Panc1 (cell line): ENCODE measurements at regions not wholly inside any gene's neighbourhood (a gene's known extent, or its start where the extent isn't known, plus 50 kb on each side); places are given as distances from the start of the nearest gene placed in this dataset.

ENCODE experiments used
- POLR2AphosphoS5 ChIP-seq: IDR thresholded peaks from 2 replicates; pipeline ENCODE4 v1.6.1; 2012; ENCODE audit warnings: mild to moderate bottlenecking, low read depth, low read length, moderate library complexity
- TF ChIP-seq, protein P1 (sequence below): fragments of 450-650 bp; IDR thresholded peaks from 2 replicates; pipeline ENCODE4 v1.5.1; 2017; ENCODE audit warnings: mild to moderate bottlenecking

DNA sequence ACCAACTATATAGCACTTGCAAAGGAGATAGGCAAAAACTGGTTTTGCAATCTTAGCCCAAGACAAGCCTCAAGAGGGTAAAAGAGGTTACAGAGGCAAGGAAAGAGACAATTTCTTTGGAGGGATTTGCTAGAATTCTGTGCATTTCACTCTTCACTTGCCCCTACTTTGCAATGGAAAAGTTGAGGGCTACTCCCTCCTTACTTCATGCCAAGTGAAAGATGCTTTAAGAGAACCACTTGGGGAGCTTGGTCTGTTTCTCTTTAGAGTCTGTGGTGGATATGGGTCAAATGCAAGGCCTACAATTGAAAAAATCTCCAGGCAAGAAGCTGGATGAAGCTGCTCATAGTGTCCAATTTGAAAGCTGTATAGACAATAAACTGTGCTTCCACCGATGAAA is 167.7 kb upstream of the DIO2 start:
- TF ChIP-seq, protein P1, sequence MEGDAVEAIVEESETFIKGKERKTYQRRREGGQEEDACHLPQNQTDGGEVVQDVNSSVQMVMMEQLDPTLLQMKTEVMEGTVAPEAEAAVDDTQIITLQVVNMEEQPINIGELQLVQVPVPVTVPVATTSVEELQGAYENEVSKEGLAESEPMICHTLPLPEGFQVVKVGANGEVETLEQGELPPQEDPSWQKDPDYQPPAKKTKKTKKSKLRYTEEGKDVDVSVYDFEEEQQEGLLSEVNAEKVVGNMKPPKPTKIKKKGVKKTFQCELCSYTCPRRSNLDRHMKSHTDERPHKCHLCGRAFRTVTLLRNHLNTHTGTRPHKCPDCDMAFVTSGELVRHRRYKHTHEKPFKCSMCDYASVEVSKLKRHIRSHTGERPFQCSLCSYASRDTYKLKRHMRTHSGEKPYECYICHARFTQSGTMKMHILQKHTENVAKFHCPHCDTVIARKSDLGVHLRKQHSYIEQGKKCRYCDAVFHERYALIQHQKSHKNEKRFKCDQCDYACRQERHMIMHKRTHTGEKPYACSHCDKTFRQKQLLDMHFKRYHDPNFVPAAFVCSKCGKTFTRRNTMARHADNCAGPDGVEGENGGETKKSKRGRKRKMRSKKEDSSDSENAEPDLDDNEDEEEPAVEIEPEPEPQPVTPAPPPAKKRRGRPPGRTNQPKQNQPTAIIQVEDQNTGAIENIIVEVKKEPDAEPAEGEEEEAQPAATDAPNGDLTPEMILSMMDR = no peak
- no peak for TF ChIP-seq POLR2AphosphoS5
